H1 (cell line): ENCODE measurements at regions not wholly inside any gene's neighbourhood (a gene's known extent, or its start where the extent isn't known, plus 50 kb on each side); places are given as distances from the start of the nearest gene placed in this dataset.

Experiments
- CTCF ChIA-PET: fragments of 300-600 bp; sonication (Branson Sonifier 250); formaldehyde crosslinking; loops from one replicate; lab custom pipeline; 2021; ENCODE audit not compliant: partially characterized antibody; lab: Charles Lee
- POLR2A ChIA-PET: fragments of 300-600 bp; sonication (Branson Sonifier 250); formaldehyde crosslinking; loops from one replicate; lab custom pipeline; 2021; ENCODE audit warnings: inconsistent platforms; ENCODE audit not compliant: partially characterized antibody; lab: Charles Lee
- DNase-seq, 2 experiments: peaks; one replicate each; pipeline versions ENCODE4 v3.0.0 to v3.0.0-alpha.2; 2010 to 2022; ENCODE audit warnings: low spot score in 2 of 2, low read depth in 1 of 2, mixed read lengths in 1 of 2
- FAIRE-seq: peaks from 2 replicates; lab custom pipeline; 2011; peaks lifted over from hg19 to GRCh38; lab: Jason Lieb, UNC
- H2AFZ ChIP-seq: 2 replicates; pipeline ENCODE4 v1.8.1; 2012; ENCODE audit warnings: low read length, inconsistent platforms
- H2AK5ac ChIP-seq: 2 replicates; pipeline ENCODE4 v1.6.1; 2013; ENCODE audit warnings: low read depth, low read length
- H2BK120ac ChIP-seq: replicated peaks from 2 replicates; pipeline ENCODE3; 2013; ENCODE audit warnings: low read depth, low read length, inconsistent platforms
- H2BK12ac ChIP-seq: 2 replicates; pipeline ENCODE4 v1.6.1; 2013; ENCODE audit warnings: low read depth, low read length
- H2BK15ac ChIP-seq: 2 replicates; pipeline ENCODE4 v1.6.1; 2013; ENCODE audit warnings: low read length
- H2BK20ac ChIP-seq: 2 replicates; pipeline ENCODE4 v1.6.1; 2013; ENCODE audit warnings: low read length
- H2BK5ac ChIP-seq: 2 replicates; pipeline ENCODE4 v1.6.1; 2013; ENCODE audit warnings: low read depth, low read length
- H3K14ac ChIP-seq: 2 replicates; pipeline ENCODE4 v1.6.1; 2013; ENCODE audit warnings: inconsistent platforms; ENCODE audit not compliant: insufficient read length
- H3K18ac ChIP-seq: 2 replicates; pipeline ENCODE4 v1.6.1; 2013; ENCODE audit warnings: low read length; ENCODE audit errors: extremely low read depth
- H3K23ac ChIP-seq: 2 replicates; pipeline ENCODE4 v1.6.1; 2013; ENCODE audit warnings: inconsistent platforms; ENCODE audit not compliant: insufficient read length
- H3K23me2 ChIP-seq: 2 replicates; pipeline ENCODE4 v1.6.1; 2013; ENCODE audit warnings: low read depth, low read length
- H3K27ac ChIP-seq: 2 replicates; pipeline ENCODE4 v1.6.1; 2011; ENCODE audit warnings: low read depth, low read length, inconsistent platforms
- H3K27me3 ChIP-seq, 4 experiments: replicated peaks in 1 of 4; 1 replicate in 1 of 4; 2 replicates in 3 of 4; pipeline versions ENCODE4 v1.6.1 to v1.8.1; 2011 to 2013; ENCODE audit warnings: low read length in 3 of 4, mild to moderate bottlenecking in 3 of 4, inconsistent platforms in 2 of 4, mixed read lengths in 2 of 4, moderate library complexity in 1 of 4; ENCODE audit not compliant: control insufficient read depth in 3 of 4, insufficient read depth in 3 of 4; ENCODE audit errors: extremely low read depth in 1 of 4
- H3K36me3 ChIP-seq, 4 experiments: 2 replicates each; pipeline versions ENCODE4 v1.6.1 to v1.8.1; 2011 to 2013; ENCODE audit warnings: mild to moderate bottlenecking in 4 of 4, low read length in 3 of 4, moderate library complexity in 2 of 4, control low read depth in 1 of 4, inconsistent platforms in 1 of 4; ENCODE audit not compliant: insufficient read depth in 4 of 4, control insufficient read depth in 2 of 4
- H3K4ac ChIP-seq: replicated peaks from 2 replicates; pipeline ENCODE3; 2013; ENCODE audit warnings: low read length, low read depth, mixed read lengths, inconsistent platforms; ENCODE audit not compliant: insufficient read length
- H3K4me1 ChIP-seq, 4 experiments: replicated peaks in 1 of 4; 1 replicate in 1 of 4; 2 replicates in 3 of 4; pipeline versions ENCODE4 v1.6.1 to v1.8.1; 2011 to 2013; ENCODE audit warnings: low read length in 3 of 4, inconsistent platforms in 2 of 4, mixed read lengths in 1 of 4; ENCODE audit not compliant: insufficient read depth in 4 of 4, control insufficient read depth in 3 of 4
- H3K4me2 ChIP-seq, 2 experiments: 2 replicates each; pipeline versions ENCODE4 v1.6.1 to v1.8.1; 2011 to 2013; ENCODE audit warnings: low read depth in 2 of 2, low read length in 2 of 2, control low read depth in 1 of 2, inconsistent platforms in 1 of 2, mild to moderate bottlenecking in 1 of 2; ENCODE audit not compliant: insufficient read depth in 1 of 2
- H3K4me3 ChIP-seq, 4 experiments: fragments of 200-600, 300-600 bp in 1 of 4; sonication (generic), shearing (Covaris generic), sonication (Bioruptor Twin) in 1 of 4; 2 replicates each; pipeline versions ENCODE4 v1.5.1 to v1.8.1; 2011 to 2016; ENCODE audit warnings: low read length in 4 of 4, low read depth in 3 of 4, control low read depth in 2 of 4, inconsistent platforms in 2 of 4, mild to moderate bottlenecking in 2 of 4, mixed read lengths in 1 of 4, moderate library complexity in 1 of 4; ENCODE audit not compliant: insufficient read depth in 2 of 4; ENCODE audit errors: extremely low read depth in 1 of 4
- H3K56ac ChIP-seq: replicated peaks from 2 replicates; pipeline ENCODE3; 2013; ENCODE audit warnings: low read depth, mild to moderate bottlenecking, mixed read lengths, low read length, inconsistent platforms; ENCODE audit not compliant: insufficient read length
- H3K79me1 ChIP-seq: 2 replicates; pipeline ENCODE4 v1.6.1; 2013; ENCODE audit warnings: low read depth, low read length, control low read depth
- H3K79me2 ChIP-seq, 2 experiments: 2 replicates each; pipeline versions ENCODE4 v1.6.1 to v1.8.1; 2012 to 2013; ENCODE audit warnings: low read length in 2 of 2, mild to moderate bottlenecking in 2 of 2, inconsistent platforms in 1 of 2; ENCODE audit not compliant: insufficient read depth in 2 of 2, control insufficient read depth in 1 of 2
- H3K9ac ChIP-seq, 4 experiments: replicated peaks in 1 of 4; 1 replicate in 1 of 4; 2 replicates in 3 of 4; pipeline versions ENCODE4 v1.6.1 to v1.8.1; 2011 to 2013; ENCODE audit warnings: low read depth in 3 of 4, low read length in 3 of 4, control low read depth in 2 of 4, mild to moderate bottlenecking in 2 of 4, moderate library complexity in 2 of 4, inconsistent platforms in 1 of 4; ENCODE audit errors: extremely low read depth in 1 of 4
- H3K9me3 ChIP-seq, 2 experiments: 2 replicates each; pipeline versions ENCODE4 v1.6.1 to v1.8.1; 2012 to 2013; ENCODE audit warnings: mild to moderate bottlenecking in 2 of 2, moderate library complexity in 2 of 2, control low read depth in 1 of 2, inconsistent platforms in 1 of 2, low read depth in 1 of 2, low read length in 1 of 2, mixed read lengths in 1 of 2; ENCODE audit not compliant: insufficient read depth in 2 of 2
- H4K20me1 ChIP-seq, 2 experiments: replicated peaks in 1 of 2; 2 replicates each; pipeline versions ENCODE3 to v1.8.1; 2011 to 2013; ENCODE audit warnings: inconsistent platforms in 2 of 2, low read length in 2 of 2, mild to moderate bottlenecking in 1 of 2; ENCODE audit not compliant: insufficient read depth in 2 of 2, control insufficient read depth in 1 of 2
- H4K5ac ChIP-seq: 2 replicates; pipeline ENCODE4 v1.6.1; 2013; ENCODE audit warnings: low read length, low read depth, mixed read lengths, inconsistent platforms; ENCODE audit not compliant: insufficient read length
- H4K8ac ChIP-seq: 2 replicates; pipeline ENCODE4 v1.8.0; 2013; ENCODE audit warnings: mild to moderate bottlenecking, moderate library complexity, low read length, inconsistent platforms; ENCODE audit not compliant: insufficient read depth; ENCODE audit errors: extremely low read depth
- H4K91ac ChIP-seq: replicated peaks from 2 replicates; pipeline ENCODE3; 2013; ENCODE audit warnings: low read length, mixed read lengths, inconsistent platforms; ENCODE audit not compliant: insufficient read length
- ATF2 ChIP-seq: IDR thresholded peaks from 2 replicates; pipeline ENCODE4 v1.6.1; 2012; ENCODE audit warnings: low read length, inconsistent platforms
- GABPA ChIP-seq: IDR thresholded peaks from 2 replicates; pipeline ENCODE4 v1.6.1; 2011; ENCODE audit warnings: mild to moderate bottlenecking, low read length, moderate library complexity, borderline replicate concordance; ENCODE audit not compliant: insufficient read depth
- POLR2AphosphoS5 ChIP-seq: IDR thresholded peaks from 2 replicates; pipeline ENCODE4 v1.6.1; 2011; ENCODE audit warnings: low read depth, low read length
- RNF2 ChIP-seq: fragments of 200-900, 300-1000 bp; sonication (generic); IDR thresholded peaks from 2 replicates; pipeline ENCODE4 v1.7.1; 2016; ENCODE audit warnings: borderline replicate concordance, low read depth, mild to moderate bottlenecking, antibody characterized with exemption, low read length; ENCODE audit not compliant: poor library complexity, severe bottlenecking; ENCODE audit errors: missing control alignments
- SIX5 ChIP-seq: IDR thresholded peaks from 2 replicates; pipeline ENCODE4 v1.6.1; 2011; ENCODE audit warnings: mild to moderate bottlenecking, low read depth, low read length
- TCF12 ChIP-seq: IDR thresholded peaks from 2 replicates; pipeline ENCODE4 v1.6.1; 2011; ENCODE audit warnings: low read depth, mild to moderate bottlenecking, low read length
- WGBS, 2 experiments: shearing (Covaris generic) in 1 of 2; methylation state at CpG; one replicate each; pipeline versions ENCODE4 v1.1.6 to v1.1.7; 2013 to 2015; ENCODE audit warnings: low lambda C conversion rate in 2 of 2, mixed read lengths in 2 of 2, inconsistent platforms in 1 of 2, low coverage in 1 of 2, missing lambda C conversion rate in 1 of 2; ENCODE audit not compliant: insufficient replicate concordance in 2 of 2, insufficient coverage in 1 of 2, insufficient read length in 1 of 2; ENCODE audit errors: extremely low coverage in 1 of 2, missing lambda C conversion rate in 1 of 2; 5-methylcytosine and 5-hydroxymethylcytosine counted together

DNA sequence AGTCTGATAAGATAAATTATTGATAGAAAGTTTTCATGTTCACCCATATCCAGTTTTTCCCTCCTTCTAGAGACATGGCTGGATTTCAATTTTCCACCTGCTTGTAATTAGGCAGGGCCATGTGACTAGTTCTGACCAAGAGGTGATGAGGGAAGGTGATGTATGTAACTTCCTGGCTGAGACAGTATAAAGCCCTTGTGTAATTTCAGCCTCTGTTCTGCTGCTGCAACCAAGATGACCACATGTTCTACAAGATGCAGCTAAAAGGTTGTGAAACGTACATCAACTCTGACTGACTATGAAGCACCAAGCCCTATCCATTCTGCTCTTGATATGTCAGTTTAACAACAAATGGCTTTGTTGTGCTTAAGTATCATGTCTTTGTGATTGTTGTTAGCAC lies 376.5 kb upstream of the DAB2 start:
- H3K9ac ChIP-seq, result no peak overlapping the region
- no peak for FAIRE-seq
- H4K91ac ChIP-seq, result no peak overlapping the region
- H3K4ac ChIP-seq, result no peak overlapping the region
- H3K4me2 ChIP-seq, result no peak overlapping the region
- no peak overlapping the region for H3K18ac ChIP-seq
- CTCF ChIA-PET, result no interaction called here
- peak overlapping the region; percentile 68; the same call in 1 of the 2 replicates for H2AFZ ChIP-seq
- no peaks in the 10 kb centered on the region for H3K9me3 ChIP-seq
- H3K23me2 ChIP-seq, result no peaks in the 10 kb centered on the region
- no peak overlapping the region for H2AK5ac ChIP-seq
- peaks cover 0 to 8% (median 0%) of the 10 kb centered on the region in 4 experiments; a peak in 2 of 7 replicates for H3K4me1 ChIP-seq
- no peak overlapping the region for H2BK120ac ChIP-seq
- POLR2A ChIA-PET, result no interaction called here
- no peak overlapping the region for H3K14ac ChIP-seq
- H3K79me1 ChIP-seq, result no peaks in the 10 kb centered on the region
- TF ChIP-seq TCF12 (no peak), RNF2 (no peak), GABPA (no peak), SIX5 (no peak), ATF2 (no peak), POLR2AphosphoS5 (no peak)
- no peaks in the 10 kb centered on the region for H3K79me2 ChIP-seq
- no peaks in the 10 kb centered on the region for H3K27me3 ChIP-seq
- no peak overlapping the region for H4K8ac ChIP-seq
- no peak overlapping the region for H3K23ac ChIP-seq
- no peak overlapping the region for H3K27ac ChIP-seq
- H3K56ac ChIP-seq, result no peak overlapping the region
- H3K4me3 ChIP-seq, result no peak overlapping the region
- no peak for DNase-seq
- no peak overlapping the region for H4K5ac ChIP-seq
- no peak overlapping the region for H2BK12ac ChIP-seq
- no peaks in the 10 kb centered on the region for H3K36me3 ChIP-seq
- H2BK15ac ChIP-seq, result no peak overlapping the region
- H4K20me1 ChIP-seq, result no peaks in the 10 kb centered on the region
- 92% methylated on average over 1 of the region's 1 CpG; no CpG with 5 or more reads in 1 of the 2 experiments for WGBS, 2 experiments
- no peak overlapping the region for H2BK5ac ChIP-seq
- no peak overlapping the region for H2BK20ac ChIP-seq
